GM19023 (cell line): ENCODE measurements at regions not wholly inside any gene's neighbourhood (a gene's known extent, or its start where the extent isn't known, plus 50 kb on each side); places are given as distances from the start of the nearest gene placed in this dataset.

Experiments
- ATAC-seq: cut with Tn5 transposase; IDR thresholded peaks from one replicate; pipeline ENCODE4 v1.9.1; 2021; ENCODE audit warnings: mild to moderate bottlenecking, moderate library complexity; ENCODE audit not compliant: unreplicated experiment

- no peak for ATAC-seq
These were observed 439.2 kb downstream of the SETBP1 start for GRCh38 chr18:45119876-45120275.

GRCh38 chr18:45121146-45121545 lies 440.5 kb downstream of the SETBP1 start:
- ATAC-seq, result no peak

- ATAC-seq, result no peak
These were observed 441.8 kb downstream of the SETBP1 start for GRCh38 chr18:45122506-45122905.

GRCh38 chr18:45127405-45127804 lies 446.7 kb downstream of the SETBP1 start:
- ATAC-seq, result no peak

GRCh38 chr18:45133276-45133675 lies 452.6 kb downstream of the SETBP1 start:
- no peak for ATAC-seq

GRCh38 chr18:45136381-45137086 lies 455.8 kb downstream of the SETBP1 start:
- no peak for ATAC-seq

- no peak for ATAC-seq
These were observed 456.4 kb downstream of the SETBP1 start for GRCh38 chr18:45137087-45137419.

GRCh38 chr18:45139478-45139877 lies 458.8 kb downstream of the SETBP1 start:
- ATAC-seq, result no peak

- ATAC-seq, result no peak
These were observed 462.2 kb downstream of the SETBP1 start for GRCh38 chr18:45142868-45143267.

- ATAC-seq, result no peak
These were observed 465.6 kb upstream of the SLC14A2 start for GRCh38 chr18:45149712-45150111.

GRCh38 chr18:45151645-45152044 lies 463.6 kb upstream of the SLC14A2 start:
- ATAC-seq, result no peak

- ATAC-seq, result no peak
These were observed 459.8 kb upstream of the SLC14A2 start for GRCh38 chr18:45155526-45155925.

- no peak for ATAC-seq
These were observed 458.3 kb upstream of the SLC14A2 start for GRCh38 chr18:45156946-45157345.

GRCh38 chr18:45157576-45157975 lies 457.7 kb upstream of the SLC14A2 start:
- ATAC-seq, result no peak

GRCh38 chr18:45161850-45162249 lies 453.4 kb upstream of the SLC14A2 start:
- ATAC-seq, result peak; percentile 83

- no peak for ATAC-seq
These were observed 451.4 kb upstream of the SLC14A2 start for GRCh38 chr18:45163871-45164270.

GRCh38 chr18:45164551-45164950 lies 450.7 kb upstream of the SLC14A2 start:
- no peak for ATAC-seq

- ATAC-seq, result no peak
These were observed 450.0 kb upstream of the SLC14A2 start for GRCh38 chr18:45165176-45165713.

- ATAC-seq, result no peak
These were observed 449.4 kb upstream of the SLC14A2 start for GRCh38 chr18:45165871-45166270.

- no peak for ATAC-seq
These were observed 448.9 kb upstream of the SLC14A2 start for GRCh38 chr18:45166341-45166835.

- ATAC-seq, result no peak
These were observed 448.3 kb upstream of the SLC14A2 start for GRCh38 chr18:45166836-45167551.

- no peak for ATAC-seq
These were observed 447.5 kb upstream of the SLC14A2 start for GRCh38 chr18:45167631-45168280.
